NCI-H2227 (cell line): ENCODE measurements at regions not wholly inside any gene's neighbourhood (a gene's known extent, or its start where the extent isn't known, plus 50 kb on each side); places are given as distances from the start of the nearest gene placed in this dataset.

Experiments used
- DNase-seq: peaks from one replicate; lab custom pipeline; 2025; ENCODE audit not compliant: unreplicated experiment; lab: John Stamatoyannopoulos, UW

GRCh38 chr11:37695283-37695682 lies 1097.2 kb upstream of the RAG2 start:
- DNase-seq = no peak

- no peak for DNase-seq
Measured at GRCh38 chr11:37689951-37690350, 1091.9 kb upstream of the RAG2 start.

- no peak for DNase-seq
Measured at GRCh38 chr11:37688456-37688855, 1090.4 kb upstream of the RAG2 start.

- no peak for DNase-seq
Measured at GRCh38 chr11:37687130-37687529, 1089.1 kb upstream of the RAG2 start.

- no peak for DNase-seq
Measured at GRCh38 chr11:37671321-37671720, 1073.3 kb upstream of the RAG2 start.

GRCh38 chr11:37666960-37667359 lies 1068.9 kb upstream of the RAG2 start:
- DNase-seq = no peak

- DNase-seq = peak; percentile 34
Measured at GRCh38 chr11:37657645-37658044, 1059.6 kb upstream of the RAG2 start.

GRCh38 chr11:37647767-37648166 lies 1049.7 kb upstream of the RAG2 start:
- no peak for DNase-seq

- no peak for DNase-seq
Measured at GRCh38 chr11:37643968-37644367, 1045.9 kb upstream of the RAG2 start.

GRCh38 chr11:37642296-37642695 lies 1044.3 kb upstream of the RAG2 start:
- DNase-seq = no peak

GRCh38 chr11:37632748-37633147 lies 1034.7 kb upstream of the RAG2 start:
- no peak for DNase-seq

- no peak for DNase-seq
Measured at GRCh38 chr11:37630866-37631265, 1032.8 kb upstream of the RAG2 start.

- DNase-seq = no peak
Measured at GRCh38 chr11:37623778-37624177, 1025.7 kb upstream of the RAG2 start.

GRCh38 chr11:37621662-37622061 lies 1023.6 kb upstream of the RAG2 start:
- no peak for DNase-seq

- no peak for DNase-seq
Measured at GRCh38 chr11:37616291-37616690, 1018.3 kb upstream of the RAG2 start.

GRCh38 chr11:37613031-37613430 lies 1015.0 kb upstream of the RAG2 start:
- no peak for DNase-seq

GRCh38 chr11:37612146-37612545 lies 1014.1 kb upstream of the RAG2 start:
- DNase-seq = no peak

- DNase-seq = no peak
Measured at GRCh38 chr11:37605229-37605628, 1007.2 kb upstream of the RAG2 start.

- DNase-seq = no peak
Measured at GRCh38 chr11:37598381-37598780, 1000.3 kb upstream of the RAG2 start.

GRCh38 chr11:37597776-37598175 lies 999.7 kb upstream of the RAG2 start:
- no peak for DNase-seq

GRCh38 chr11:37595845-37596244 lies 997.8 kb upstream of the RAG2 start:
- no peak for DNase-seq

- DNase-seq = no peak
Measured at GRCh38 chr11:37574361-37574760, 976.3 kb upstream of the RAG2 start.

- DNase-seq = no peak
Measured at GRCh38 chr11:37572491-37573171, 974.6 kb upstream of the RAG2 start.
